ENCODE measurements at regions not wholly inside any gene's neighbourhood (a gene's known extent, or its start where the extent isn't known, plus 50 kb on each side); places are given as distances from the start of the nearest gene placed in this dataset.

DNA sequence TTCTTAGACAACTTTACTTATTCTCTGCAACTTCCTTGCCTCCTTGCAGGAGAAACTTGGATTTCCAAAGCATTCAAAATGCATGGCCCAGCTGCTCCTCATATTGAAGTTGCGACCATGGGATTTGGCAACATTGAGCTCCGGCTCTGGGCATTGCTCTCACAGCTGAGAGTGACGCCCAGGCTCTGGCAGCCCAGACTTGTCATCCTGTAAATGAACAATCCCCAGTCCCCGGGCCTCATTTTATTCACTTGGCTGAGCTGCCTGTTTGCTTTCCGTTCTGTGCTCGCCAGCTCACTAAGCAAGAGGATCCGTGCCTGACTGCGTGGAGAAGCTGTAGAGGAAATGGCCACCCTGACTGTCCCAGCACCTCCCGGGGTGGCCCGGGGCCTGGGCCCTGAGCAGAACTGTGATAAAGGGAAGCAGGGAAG lies 119.5 kb upstream of the CD93 start:
- TF ChIP-seq PAX5 (IDR thresholded peaks at IDR 0.05; ENCODE audit: insufficient read depth, low read length, severe bottlenecking) (no peak), POLR2A (IDR thresholded peaks at IDR 0.05; ENCODE audit: low read depth, low read length) (no peak), POU2F2 (IDR thresholded peaks at IDR 0.05; ENCODE audit: low read depth, low read length) (no peak), POLR2AphosphoS5 (IDR thresholded peaks at IDR 0.05; ENCODE audit: low read depth, low read length) (no peak), TAF1 (IDR thresholded peaks at IDR 0.05; ENCODE audit: low read depth, low read length) (no peak), SPI1 (IDR thresholded peaks at IDR 0.05; ENCODE audit: low read depth, low read length) (no peak)
- FAIRE-seq (no peak), DNase-seq (ENCODE audit: insufficient read length, low spot score) (no peak)

GRCh38 chr20:23205211-23205610 lies 119.1 kb upstream of the CD93 start:
- DNase-seq (ENCODE audit: insufficient read length, low spot score) = no peak
- TF ChIP-seq POLR2A (IDR thresholded peaks at IDR 0.05; ENCODE audit: low read depth, low read length) = no peak
- TF ChIP-seq TAF1 (IDR thresholded peaks at IDR 0.05; ENCODE audit: low read depth, low read length) = no peak
- TF ChIP-seq PAX5 (IDR thresholded peaks at IDR 0.05; ENCODE audit: insufficient read depth, low read length, severe bottlenecking) = no peak
- TF ChIP-seq POLR2AphosphoS5 (IDR thresholded peaks at IDR 0.05; ENCODE audit: low read depth, low read length) = no peak
- TF ChIP-seq SPI1 (IDR thresholded peaks at IDR 0.05; ENCODE audit: low read depth, low read length) = no peak
- no peak for TF ChIP-seq POU2F2 (IDR thresholded peaks at IDR 0.05; ENCODE audit: low read depth, low read length)
- no peak for FAIRE-seq

DNA sequence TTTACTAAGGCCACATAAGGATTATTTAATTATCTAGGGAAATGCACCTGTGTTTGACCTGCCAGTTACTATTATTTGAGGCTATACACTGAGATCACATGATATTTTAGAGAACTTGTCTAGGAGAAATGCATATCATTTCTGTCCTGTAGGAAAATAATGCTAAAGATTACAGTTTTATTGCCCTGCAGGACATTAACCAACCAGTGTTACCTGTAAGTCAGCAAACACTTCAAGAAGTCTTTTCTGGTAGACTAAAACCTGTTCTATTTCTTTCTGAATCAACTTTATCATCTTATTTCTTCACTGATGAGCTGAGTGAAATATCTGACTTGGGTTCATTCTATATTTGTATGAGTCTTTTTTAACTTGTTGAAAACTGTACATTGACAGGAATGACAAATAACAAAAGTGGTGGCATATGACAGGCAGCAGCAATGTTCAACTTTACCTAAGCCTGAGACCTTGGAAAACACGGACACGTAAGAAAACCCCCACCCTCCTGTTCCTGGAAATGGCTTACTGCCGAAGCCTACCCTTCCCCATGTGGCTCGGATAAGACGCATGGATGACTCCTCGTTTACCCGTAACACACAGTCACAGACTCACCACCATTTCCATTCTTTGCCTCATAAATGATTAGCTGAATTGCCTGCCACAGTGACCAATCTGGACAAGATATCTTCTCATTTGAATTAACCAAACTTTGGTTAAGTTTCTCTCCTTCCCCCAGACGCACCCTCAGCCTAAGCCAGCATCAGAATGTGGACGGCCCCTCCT lies 118.0 kb upstream of the CD93 start:
- DNase-seq (ENCODE audit: insufficient read length, low spot score) (no peak), FAIRE-seq (no peak)
- no peak for TF ChIP-seq POU2F2 (IDR thresholded peaks at IDR 0.05; ENCODE audit: low read depth, low read length)
- no peak for TF ChIP-seq SPI1 (IDR thresholded peaks at IDR 0.05; ENCODE audit: low read depth, low read length)
- no peak for TF ChIP-seq POLR2AphosphoS5 (IDR thresholded peaks at IDR 0.05; ENCODE audit: low read depth, low read length)
- no peak for TF ChIP-seq POLR2A (IDR thresholded peaks at IDR 0.05; ENCODE audit: low read depth, low read length)
- TF ChIP-seq PAX5 (IDR thresholded peaks at IDR 0.05; ENCODE audit: insufficient read depth, low read length, severe bottlenecking) = no peak
- no peak for TF ChIP-seq TAF1 (IDR thresholded peaks at IDR 0.05; ENCODE audit: low read depth, low read length)

DNA sequence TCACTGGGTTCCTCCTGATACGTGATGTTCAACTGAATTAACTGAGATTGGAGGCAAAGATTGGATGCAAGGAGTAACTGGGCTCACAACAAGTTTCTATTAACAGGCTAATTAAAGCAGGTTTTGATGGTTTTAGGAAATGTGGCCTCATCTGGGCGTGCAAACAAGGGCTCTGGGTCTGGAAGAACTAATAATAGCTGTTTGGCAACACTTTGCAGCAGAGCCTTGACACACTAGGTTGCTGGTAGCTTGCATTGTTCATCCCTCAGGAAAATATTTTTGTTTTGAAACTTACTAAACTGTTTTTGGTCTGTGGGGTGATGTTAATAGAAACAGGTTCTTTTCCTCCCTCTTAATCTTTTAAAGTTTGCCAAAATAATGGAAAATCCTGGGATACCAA lies 117.2 kb upstream of the CD93 start:
- no peak for TF ChIP-seq PAX5 (IDR thresholded peaks at IDR 0.05; ENCODE audit: insufficient read depth, low read length, severe bottlenecking)
- TF ChIP-seq SPI1 (IDR thresholded peaks at IDR 0.05; ENCODE audit: low read depth, low read length) = no peak
- TF ChIP-seq POLR2A (IDR thresholded peaks at IDR 0.05; ENCODE audit: low read depth, low read length) = no peak
- no peak for TF ChIP-seq TAF1 (IDR thresholded peaks at IDR 0.05; ENCODE audit: low read depth, low read length)
- TF ChIP-seq POLR2AphosphoS5 (IDR thresholded peaks at IDR 0.05; ENCODE audit: low read depth, low read length) = no peak
- no peak for TF ChIP-seq POU2F2 (IDR thresholded peaks at IDR 0.05; ENCODE audit: low read depth, low read length)
- DNase-seq (ENCODE audit: insufficient read length, low spot score) (no peak), FAIRE-seq (no peak)

DNA sequence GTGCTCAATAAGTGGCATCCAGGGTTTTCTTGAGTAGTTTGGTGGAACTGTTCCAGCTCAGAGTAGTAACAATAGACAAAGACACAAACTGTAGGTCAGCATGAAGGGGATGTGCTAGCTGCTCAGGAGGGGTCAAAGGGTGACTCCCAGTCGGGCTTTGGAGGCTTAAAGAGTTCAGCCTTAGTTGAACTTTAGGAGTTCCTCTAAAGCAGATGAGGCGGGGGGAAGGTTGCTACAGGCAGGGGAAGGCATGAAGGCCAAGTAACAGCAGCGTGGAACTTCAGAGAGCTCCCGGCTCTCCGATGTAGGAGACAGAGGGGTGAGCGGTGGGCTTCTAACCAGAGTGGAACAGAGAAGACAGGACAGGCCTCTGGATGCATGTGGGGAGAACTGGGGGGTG lies 115.5 kb upstream of the CD93 start:
- TF ChIP-seq PAX5 (IDR thresholded peaks at IDR 0.05; ENCODE audit: insufficient read depth, low read length, severe bottlenecking) (no peak), POLR2AphosphoS5 (IDR thresholded peaks at IDR 0.05; ENCODE audit: low read depth, low read length) (no peak), POU2F2 (IDR thresholded peaks at IDR 0.05; ENCODE audit: low read depth, low read length) (no peak), SPI1 (IDR thresholded peaks at IDR 0.05; ENCODE audit: low read depth, low read length) (no peak), TAF1 (IDR thresholded peaks at IDR 0.05; ENCODE audit: low read depth, low read length) (no peak), POLR2A (IDR thresholded peaks at IDR 0.05; ENCODE audit: low read depth, low read length) (no peak)
- no peak for FAIRE-seq

DNA sequence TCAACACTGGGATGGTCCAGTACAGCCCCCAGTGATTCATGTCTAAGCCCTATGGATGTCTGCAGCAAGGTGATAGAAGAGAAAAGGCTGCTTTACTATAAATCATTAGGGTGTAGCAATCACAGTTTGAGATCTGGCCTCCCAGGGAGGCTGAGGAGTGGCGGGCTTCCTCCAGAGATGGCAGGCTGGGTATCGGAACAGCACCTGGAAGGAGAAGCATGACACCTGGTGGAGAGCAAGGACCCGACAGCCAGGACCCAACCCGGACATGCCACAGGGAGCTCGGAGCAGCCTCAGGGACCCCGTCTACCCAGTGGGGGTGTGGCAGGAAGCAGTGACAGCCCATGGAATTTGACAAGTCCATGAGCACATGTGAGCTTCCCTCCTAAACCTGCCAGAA lies 114.8 kb upstream of the CD93 start:
- no peak for FAIRE-seq
- TF ChIP-seq PAX5 (IDR thresholded peaks at IDR 0.05; ENCODE audit: insufficient read depth, low read length, severe bottlenecking) (no peak), POLR2A (IDR thresholded peaks at IDR 0.05; ENCODE audit: low read depth, low read length) (no peak), TAF1 (IDR thresholded peaks at IDR 0.05; ENCODE audit: low read depth, low read length) (no peak), SPI1 (IDR thresholded peaks at IDR 0.05; ENCODE audit: low read depth, low read length) (no peak), POU2F2 (IDR thresholded peaks at IDR 0.05; ENCODE audit: low read depth, low read length) (no peak), POLR2AphosphoS5 (IDR thresholded peaks at IDR 0.05; ENCODE audit: low read depth, low read length) (no peak)
- DNase-seq (ENCODE audit: insufficient read length, low spot score) = no peak

More for the DNA sequence above, 115.5 kb upstream of the CD93 start:
- no peak for DNase-seq (ENCODE audit: insufficient read length, low spot score)

- DNase-seq (ENCODE audit: insufficient read length, low spot score) (no peak), FAIRE-seq (no peak)
- TF ChIP-seq TAF1 (IDR thresholded peaks at IDR 0.05; ENCODE audit: low read depth, low read length) (no peak), SPI1 (IDR thresholded peaks at IDR 0.05; ENCODE audit: low read depth, low read length) (peak; percentile 71)
Measured at GRCh38 chr20:23200413-23200812, 114.3 kb upstream of the CD93 start.

GRCh38 chr20:23199356-23199755 lies 113.2 kb upstream of the CD93 start:
- FAIRE-seq (no peak), DNase-seq (ENCODE audit: insufficient read length, low spot score) (no peak)
- TF ChIP-seq POU2F2 (IDR thresholded peaks at IDR 0.05; ENCODE audit: low read depth, low read length) (no peak), PAX5 (IDR thresholded peaks at IDR 0.05; ENCODE audit: insufficient read depth, low read length, severe bottlenecking) (no peak), SPI1 (IDR thresholded peaks at IDR 0.05; ENCODE audit: low read depth, low read length) (no peak), TAF1 (IDR thresholded peaks at IDR 0.05; ENCODE audit: low read depth, low read length) (no peak), POLR2AphosphoS5 (IDR thresholded peaks at IDR 0.05; ENCODE audit: low read depth, low read length) (no peak), POLR2A (IDR thresholded peaks at IDR 0.05; ENCODE audit: low read depth, low read length) (no peak)

GRCh38 chr20:23198815-23199214 lies 112.7 kb upstream of the CD93 start:
- DNase-seq (ENCODE audit: insufficient read length, low spot score) = no peak
- no peak for FAIRE-seq
- TF ChIP-seq PAX5 (IDR thresholded peaks at IDR 0.05; ENCODE audit: insufficient read depth, low read length, severe bottlenecking) (no peak), SPI1 (IDR thresholded peaks at IDR 0.05; ENCODE audit: low read depth, low read length) (no peak), TAF1 (IDR thresholded peaks at IDR 0.05; ENCODE audit: low read depth, low read length) (no peak)

DNA sequence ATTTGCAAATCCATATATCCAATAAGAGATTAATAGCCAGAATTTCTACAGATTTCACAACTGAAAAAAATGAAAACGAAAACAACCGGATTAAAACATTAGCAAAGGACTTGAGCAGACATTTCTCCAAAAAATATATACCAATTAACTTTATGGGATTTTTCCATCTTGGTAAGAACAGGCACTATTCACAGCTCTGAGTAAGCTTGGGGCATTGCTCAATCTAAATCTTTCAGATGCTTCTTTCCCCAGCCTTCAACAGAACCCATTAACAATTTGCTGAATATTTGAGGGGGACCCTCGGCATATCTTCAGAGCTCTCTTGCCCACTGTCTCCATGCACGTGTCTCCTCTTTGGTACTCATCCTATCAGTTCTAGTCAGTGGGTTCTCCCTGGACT lies 111.7 kb upstream of the CD93 start:
- TF ChIP-seq TAF1 (IDR thresholded peaks at IDR 0.05; ENCODE audit: low read depth, low read length) (no peak), POU2F2 (IDR thresholded peaks at IDR 0.05; ENCODE audit: low read depth, low read length) (no peak), SPI1 (IDR thresholded peaks at IDR 0.05; ENCODE audit: low read depth, low read length) (no peak), POLR2A (IDR thresholded peaks at IDR 0.05; ENCODE audit: low read depth, low read length) (no peak), POLR2AphosphoS5 (IDR thresholded peaks at IDR 0.05; ENCODE audit: low read depth, low read length) (no peak), PAX5 (IDR thresholded peaks at IDR 0.05; ENCODE audit: insufficient read depth, low read length, severe bottlenecking) (no peak)
- no peak for DNase-seq (ENCODE audit: insufficient read length, low spot score)
- FAIRE-seq = no peak

Measured in GM12891 (cell line).